IPS-20b (cell line): ENCODE measurements at regions not wholly inside any gene's neighbourhood (a gene's known extent, or its start where the extent isn't known, plus 50 kb on each side); places are given as distances from the start of the nearest gene placed in this dataset.

Experiments
- H3K27ac ChIP-seq: one replicate; pipeline ENCODE4 v1.5.1; 2013; ENCODE audit warnings: low read length
- H3K27me3 ChIP-seq: 2 replicates; pipeline ENCODE4 v1.6.1; 2013; ENCODE audit warnings: mild to moderate bottlenecking, low read length, inconsistent platforms; ENCODE audit not compliant: insufficient read depth
- H3K36me3 ChIP-seq: 2 replicates; pipeline ENCODE4 v1.6.1; 2013; ENCODE audit warnings: low read depth, mild to moderate bottlenecking, inconsistent platforms, low read length, moderate library complexity; ENCODE audit not compliant: insufficient read depth
- H3K4me1 ChIP-seq: 2 replicates; pipeline ENCODE4 v1.6.1; 2013; ENCODE audit warnings: mild to moderate bottlenecking, control low read depth, inconsistent platforms, low read length, moderate library complexity; ENCODE audit not compliant: insufficient read depth
- H3K4me3 ChIP-seq: 2 replicates; pipeline ENCODE4 v1.5.1; 2013; ENCODE audit warnings: mild to moderate bottlenecking, low read length, inconsistent platforms
- H3K9ac ChIP-seq: 2 replicates; pipeline ENCODE4 v1.6.1; 2013; ENCODE audit warnings: low read depth, mild to moderate bottlenecking, inconsistent platforms, low read length, moderate library complexity
- H3K9me3 ChIP-seq: 2 replicates; pipeline ENCODE4 v1.6.1; 2013; ENCODE audit warnings: mild to moderate bottlenecking, low read depth, low read length, inconsistent platforms; ENCODE audit not compliant: insufficient read depth

DNA sequence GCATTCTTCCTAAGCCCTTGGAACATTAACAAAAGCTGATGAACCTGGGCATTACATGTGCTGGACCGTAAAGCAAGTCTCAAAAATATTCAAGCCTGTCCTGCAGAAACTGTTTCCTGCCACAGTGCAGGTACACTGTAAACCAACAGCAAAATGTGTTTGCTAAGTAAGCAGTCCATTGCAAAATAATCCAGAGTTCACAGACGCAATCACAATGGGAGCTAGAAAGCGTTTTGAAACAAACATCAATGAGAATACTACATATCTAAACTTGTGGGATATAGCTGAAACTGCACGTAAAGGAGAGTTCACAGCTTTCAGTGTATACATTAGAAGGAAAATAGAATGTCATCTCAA is 61.6 kb downstream of the RGS12 start:
- H3K4me1 ChIP-seq = peaks cover 3% of the 10 kb centered on the region
- no peaks in the 10 kb centered on the region for H3K27me3 ChIP-seq
- no peak overlapping the region for H3K4me3 ChIP-seq
- H3K9me3 ChIP-seq = peaks cover 6% of the 10 kb centered on the region; the same call in 1 of the 2 replicates
- H3K36me3 ChIP-seq = no peaks in the 10 kb centered on the region
- no peak overlapping the region for H3K9ac ChIP-seq
- no peak overlapping the region for H3K27ac ChIP-seq

- H3K27me3 ChIP-seq = no peaks in the 10 kb centered on the region
- H3K4me3 ChIP-seq = no peak overlapping the region
- peaks cover 6% of the 10 kb centered on the region; the same call in 1 of the 2 replicates for H3K9me3 ChIP-seq
- H3K27ac ChIP-seq = no peak overlapping the region
- no peaks in the 10 kb centered on the region for H3K36me3 ChIP-seq
- H3K4me1 ChIP-seq = no peaks in the 10 kb centered on the region
- no peak overlapping the region for H3K9ac ChIP-seq
Measured at GRCh38 chr4:3355266-3355748, 62.5 kb downstream of the RGS12 start.

GRCh38 chr4:3358656-3359055 is 65.8 kb downstream of the RGS12 start:
- no peak overlapping the region for H3K27ac ChIP-seq
- H3K4me3 ChIP-seq = no peak overlapping the region
- H3K9ac ChIP-seq = no peak overlapping the region
- no peaks in the 10 kb centered on the region for H3K36me3 ChIP-seq
- no peaks in the 10 kb centered on the region for H3K9me3 ChIP-seq
- no peaks in the 10 kb centered on the region for H3K4me1 ChIP-seq
- H3K27me3 ChIP-seq = no peaks in the 10 kb centered on the region

GRCh38 chr4:3360777-3361176 is 68.0 kb downstream of the RGS12 start:
- Histone ChIP-seq H3K9ac (no peak overlapping the region), H3K27ac (no peak overlapping the region)

GRCh38 chr4:3361406-3361805 is 68.6 kb downstream of the RGS12 start:
- Histone ChIP-seq H3K27ac (no peak overlapping the region), H3K4me3 (no peak overlapping the region), H3K4me1 (no peaks in the 10 kb centered on the region), H3K27me3 (no peaks in the 10 kb centered on the region), H3K9me3 (no peaks in the 10 kb centered on the region), H3K9ac (no peak overlapping the region), H3K36me3 (no peaks in the 10 kb centered on the region)

More at GRCh38 chr4:3360777-3361176, 68.0 kb downstream of the RGS12 start:
- Histone ChIP-seq H3K4me1 (no peaks in the 10 kb centered on the region), H3K27me3 (no peaks in the 10 kb centered on the region), H3K4me3 (no peak overlapping the region), H3K9me3 (no peaks in the 10 kb centered on the region), H3K36me3 (no peaks in the 10 kb centered on the region)

GRCh38 chr4:3361896-3362295 is 69.1 kb downstream of the RGS12 start:
- no peaks in the 10 kb centered on the region for H3K9me3 ChIP-seq
- H3K9ac ChIP-seq = no peak overlapping the region
- H3K27me3 ChIP-seq = no peaks in the 10 kb centered on the region
- H3K4me1 ChIP-seq = no peaks in the 10 kb centered on the region
- H3K4me3 ChIP-seq = no peak overlapping the region
- H3K36me3 ChIP-seq = no peaks in the 10 kb centered on the region
- no peak overlapping the region for H3K27ac ChIP-seq

GRCh38 chr4:3362431-3363287 is 69.8 kb downstream of the RGS12 start:
- Histone ChIP-seq H3K9ac (no peak overlapping the region), H3K27ac (no peak overlapping the region), H3K36me3 (no peaks in the 10 kb centered on the region), H3K27me3 (no peaks in the 10 kb centered on the region; the same call in 1 of the 2 replicates), H3K4me3 (no peak overlapping the region), H3K9me3 (no peaks in the 10 kb centered on the region), H3K4me1 (no peaks in the 10 kb centered on the region)

DNA sequence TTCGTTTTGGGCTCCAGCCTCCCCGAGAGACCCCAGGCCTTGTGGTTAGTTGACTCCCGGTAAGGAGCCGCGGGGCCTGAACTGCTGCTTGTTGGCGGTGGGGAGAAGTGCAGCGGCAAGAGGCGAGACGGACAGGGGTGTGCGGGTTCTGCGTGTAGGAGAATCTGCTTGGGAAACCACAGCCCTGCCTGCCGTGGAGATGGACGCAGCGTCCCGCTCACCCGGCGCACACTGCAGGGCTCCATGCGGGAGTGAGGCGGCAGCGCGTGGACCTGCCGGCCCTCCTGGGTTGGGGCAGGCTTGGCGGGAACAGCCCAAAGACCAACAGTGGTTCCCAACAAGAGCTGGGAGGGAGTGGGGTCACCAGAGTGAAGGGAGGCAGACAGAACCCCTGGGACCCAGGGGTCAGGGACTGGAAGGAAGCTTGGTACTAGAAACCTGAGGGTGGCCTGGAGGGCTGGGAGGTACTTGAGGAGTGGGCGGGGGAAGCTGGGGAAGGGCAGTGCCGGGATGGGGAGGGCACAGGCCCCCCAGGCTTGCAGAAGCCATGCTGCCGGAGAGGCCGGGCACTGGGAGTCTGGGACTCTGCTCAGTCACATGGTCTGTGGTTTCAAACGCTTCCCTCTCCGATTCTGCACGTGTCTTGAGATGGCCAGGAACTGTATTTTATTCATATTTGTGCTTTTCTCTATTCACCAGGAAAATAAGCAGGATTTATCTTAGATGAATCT is 70.8 kb downstream of the RGS12 start:
- Histone ChIP-seq H3K36me3 (no peaks in the 10 kb centered on the region), H3K9ac (no peak overlapping the region), H3K4me1 (no peaks in the 10 kb centered on the region)

GRCh38 chr4:3364199-3364598 is 71.4 kb downstream of the RGS12 start:
- no peak overlapping the region for H3K27ac ChIP-seq
- no peak overlapping the region for H3K9ac ChIP-seq
- peaks cover 5% of the 10 kb centered on the region for H3K4me1 ChIP-seq
- peaks cover 6% of the 10 kb centered on the region; the same call in 1 of the 2 replicates for H3K27me3 ChIP-seq
- H3K4me3 ChIP-seq = no peak overlapping the region
- no peaks in the 10 kb centered on the region for H3K9me3 ChIP-seq
- no peaks in the 10 kb centered on the region for H3K36me3 ChIP-seq

More for the DNA sequence above, 70.8 kb downstream of the RGS12 start:
- H3K27me3 ChIP-seq = no peaks in the 10 kb centered on the region; the same call in 1 of the 2 replicates
- H3K9me3 ChIP-seq = no peaks in the 10 kb centered on the region
- no peak overlapping the region for H3K27ac ChIP-seq
- H3K4me3 ChIP-seq = no peak overlapping the region

- peaks cover 12% of the 10 kb centered on the region; the same call in 1 of the 2 replicates for H3K27me3 ChIP-seq
- no peak overlapping the region for H3K9ac ChIP-seq
- H3K9me3 ChIP-seq = no peaks in the 10 kb centered on the region
- H3K27ac ChIP-seq = no peak overlapping the region
- no peak overlapping the region for H3K4me3 ChIP-seq
- H3K36me3 ChIP-seq = no peaks in the 10 kb centered on the region
- H3K4me1 ChIP-seq = peaks cover 11% of the 10 kb centered on the region
Measured at GRCh38 chr4:3364634-3365314, 72.0 kb downstream of the RGS12 start.

GRCh38 chr4:3365326-3365725 is 72.5 kb downstream of the RGS12 start:
- H3K27ac ChIP-seq = no peak overlapping the region
- H3K36me3 ChIP-seq = no peaks in the 10 kb centered on the region
- no peak overlapping the region for H3K4me3 ChIP-seq
- no peak overlapping the region for H3K9ac ChIP-seq
- H3K9me3 ChIP-seq = no peaks in the 10 kb centered on the region
- peaks cover 14% of the 10 kb centered on the region for H3K4me1 ChIP-seq
- H3K27me3 ChIP-seq = peaks cover 16% of the 10 kb centered on the region; the same call in 1 of the 2 replicates
